ENCODE measurements at regions not wholly inside any gene's neighbourhood (a gene's known extent, or its start where the extent isn't known, plus 50 kb on each side); places are given as distances from the start of the nearest gene placed in this dataset.

DNA sequence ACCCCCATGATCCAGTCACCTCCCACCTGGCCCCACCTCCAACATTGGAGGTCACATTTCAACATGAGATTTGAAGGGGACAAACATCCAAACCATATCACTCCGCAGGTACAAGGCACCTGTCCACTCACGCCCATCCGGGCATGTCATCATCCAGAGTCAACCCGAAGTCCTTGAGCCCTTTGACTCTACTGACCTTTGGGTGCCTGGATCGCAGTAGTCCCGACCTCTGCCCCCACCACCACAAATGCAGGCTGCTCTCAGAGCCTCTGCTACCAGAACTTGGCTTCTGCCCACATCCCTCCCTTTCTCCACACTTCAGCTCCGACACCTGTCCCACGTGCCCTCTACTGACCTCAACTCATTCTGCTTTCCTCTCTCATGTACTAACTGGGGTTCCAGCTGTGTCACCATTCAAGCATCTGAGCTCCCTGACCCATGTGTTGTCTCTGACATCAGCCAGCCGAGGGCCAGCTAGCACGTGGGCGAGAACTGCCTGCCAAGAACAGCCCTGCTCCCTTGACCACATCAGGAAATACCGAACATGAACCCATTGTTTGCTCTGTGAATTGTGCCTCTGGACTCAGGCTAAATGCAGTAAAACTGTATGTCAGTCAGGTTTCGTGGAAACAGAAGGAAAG lies 498.3 kb upstream of the SULF2 start:
- TF ChIP-seq, protein P1, sequence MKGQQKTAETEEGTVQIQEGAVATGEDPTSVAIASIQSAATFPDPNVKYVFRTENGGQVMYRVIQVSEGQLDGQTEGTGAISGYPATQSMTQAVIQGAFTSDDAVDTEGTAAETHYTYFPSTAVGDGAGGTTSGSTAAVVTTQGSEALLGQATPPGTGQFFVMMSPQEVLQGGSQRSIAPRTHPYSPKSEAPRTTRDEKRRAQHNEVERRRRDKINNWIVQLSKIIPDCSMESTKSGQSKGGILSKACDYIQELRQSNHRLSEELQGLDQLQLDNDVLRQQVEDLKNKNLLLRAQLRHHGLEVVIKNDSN (IDR thresholded peaks at IDR 0.05), result no peak
- no peak for TF ChIP-seq ZBTB7A (IDR thresholded peaks at IDR 0.05; ENCODE audit: low read depth)
- TF ChIP-seq EGR1 (IDR thresholded peaks at IDR 0.05), result no peak
- no peak for TF ChIP-seq FOXM1 (IDR thresholded peaks at IDR 0.05; ENCODE audit: borderline replicate concordance, low read depth)

Data from Ishikawa (cell line).